RPMI7951 (cell line): ENCODE measurements at regions not wholly inside any gene's neighbourhood (a gene's known extent, or its start where the extent isn't known, plus 50 kb on each side); places are given as distances from the start of the nearest gene placed in this dataset.
A peak's percentile ranks its signal among the peaks of the same experiment; 100 is the strongest.
"Not testable (repeated sequence)": the region's sequence is repeated elsewhere in the genome, so short reads cannot be mapped to it uniquely, and the experiment has no call there.

ENCODE experiments used
- DNase-seq: peaks from one replicate; pipeline ENCODE4 v3.0.0-alpha.2; 2012; ENCODE audit warnings: low read depth

DNA sequence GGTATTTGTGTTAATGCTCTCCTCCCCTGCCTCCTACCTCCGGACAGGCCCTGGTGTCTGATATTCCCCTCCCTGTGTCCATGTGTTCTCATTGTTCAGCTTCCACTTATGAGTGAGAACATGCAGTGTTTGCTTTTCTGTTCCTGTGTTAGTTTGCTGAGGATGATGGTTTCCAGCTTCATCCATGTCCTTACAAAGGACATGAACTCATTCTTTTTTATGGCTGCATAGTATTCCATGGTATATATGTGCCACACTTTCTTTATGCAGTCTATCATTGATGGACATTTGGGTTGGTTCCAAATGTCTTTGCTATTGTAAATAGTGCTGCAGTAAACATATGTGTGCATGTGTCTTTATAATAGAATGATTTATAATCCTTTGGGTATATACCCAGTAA lies 105.2 kb upstream of the SNX2 start:
- DNase-seq = not testable (repeated sequence)

GRCh38 chr5:122673343-122673742 lies 101.5 kb upstream of the SNX2 start:
- peak; percentile 3 for DNase-seq

DNA sequence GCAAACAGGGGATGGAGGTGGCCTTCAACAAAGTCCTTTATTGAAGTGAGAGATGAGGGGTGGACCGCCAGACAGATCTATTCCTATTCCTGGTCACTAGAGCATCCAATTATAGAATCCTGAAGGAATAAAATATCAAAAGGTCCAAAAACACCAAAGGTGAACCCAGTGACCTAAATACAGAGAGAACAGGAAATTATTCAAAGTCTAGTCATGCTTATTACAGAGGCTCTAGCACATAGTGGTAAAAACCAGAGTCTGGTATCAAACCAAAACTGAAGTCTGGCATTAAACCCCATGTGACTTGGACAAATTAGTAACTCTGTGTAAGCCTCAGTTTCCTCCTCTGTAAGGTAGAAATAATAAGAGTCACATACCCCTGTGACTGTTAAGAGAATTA lies 100.5 kb upstream of the SNX2 start:
- DNase-seq = no peak

GRCh38 chr5:122680623-122681350 lies 94.1 kb upstream of the SNX2 start:
- DNase-seq = no peak

DNA sequence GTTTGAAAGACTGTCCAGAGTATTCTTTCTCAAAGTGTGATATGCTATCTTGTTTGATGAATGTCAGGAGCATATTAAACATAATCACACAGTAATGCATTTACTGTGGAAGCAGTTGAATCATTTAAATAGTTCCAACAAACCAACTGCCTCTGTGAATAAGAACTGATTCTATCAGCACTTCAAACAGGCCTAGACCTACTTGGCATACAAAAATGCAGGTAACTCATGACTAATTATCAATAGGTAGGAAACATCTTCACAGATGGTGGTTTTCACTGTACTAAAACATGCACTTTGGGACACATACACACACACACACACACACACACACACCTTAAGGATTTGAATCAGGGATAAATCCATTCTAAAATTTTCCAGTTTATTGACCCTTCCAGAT lies 91.2 kb upstream of the SNX2 start:
- DNase-seq = no peak

- DNase-seq = no peak
Measured at GRCh38 chr5:122690266-122690665, 84.6 kb upstream of the SNX2 start.

DNA sequence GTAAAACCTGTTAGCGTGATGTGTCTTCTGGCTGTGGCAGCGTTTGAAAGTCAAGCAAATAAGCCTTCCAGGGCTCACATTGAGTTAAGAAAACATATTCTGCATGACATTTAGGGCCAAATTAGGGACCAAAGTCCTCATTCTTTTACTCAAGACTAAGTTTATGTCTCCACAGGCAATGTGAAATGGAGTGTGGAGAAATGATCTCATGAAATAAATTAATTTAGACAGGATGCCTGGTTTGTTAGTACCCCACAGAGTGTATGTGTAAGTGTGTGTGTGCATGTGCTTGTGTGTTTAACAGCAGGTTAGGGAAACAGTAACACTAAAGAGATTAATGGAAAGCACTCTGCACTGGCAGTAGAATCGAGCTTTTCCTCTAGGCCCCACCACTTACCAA lies 82.9 kb upstream of the SNX2 start:
- DNase-seq = no peak

DNA sequence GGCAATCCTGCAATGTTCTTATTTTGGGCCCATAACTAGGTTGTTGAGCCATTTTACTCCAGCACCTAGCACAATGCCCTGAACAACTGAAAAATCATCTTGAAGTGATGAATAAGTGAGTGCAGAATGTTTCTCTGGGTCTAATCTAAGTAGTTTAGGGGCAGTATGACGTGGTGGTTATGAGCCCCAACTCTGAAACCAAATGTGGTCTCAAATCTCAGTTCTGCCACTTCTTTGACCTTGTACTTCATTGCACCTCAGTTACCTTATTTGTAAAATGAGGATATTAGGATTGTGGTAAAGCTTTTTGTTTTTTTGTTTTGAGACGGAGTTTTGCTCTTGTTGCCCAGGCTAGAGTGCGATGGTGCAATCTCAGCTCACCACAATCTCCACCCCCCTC lies 80.9 kb upstream of the SNX2 start:
- DNase-seq = no peak

- DNase-seq = peak; percentile 3
Measured at GRCh38 chr5:122694884-122695283, 80.0 kb upstream of the SNX2 start.

GRCh38 chr5:122696735-122697134 lies 78.1 kb upstream of the SNX2 start:
- DNase-seq = not testable (repeated sequence)

DNA sequence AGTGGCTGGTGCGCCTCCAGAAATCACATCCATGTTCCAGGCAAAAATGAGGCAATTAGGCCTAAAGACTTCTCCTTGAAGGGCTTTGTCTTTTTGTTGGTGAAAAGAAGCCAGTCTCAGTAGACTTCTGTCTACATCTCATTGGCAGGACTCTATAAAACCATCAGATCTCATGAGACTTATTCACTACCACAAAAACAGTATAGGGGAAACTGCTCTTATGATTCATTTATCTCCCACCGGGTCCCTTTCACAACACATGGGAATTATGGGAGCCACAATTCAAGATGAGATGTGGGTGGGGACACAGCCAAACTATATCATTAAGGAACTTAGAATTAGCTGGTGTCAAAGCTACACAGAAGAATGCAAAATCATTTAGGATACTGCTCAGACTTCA lies 77.7 kb upstream of the SNX2 start:
- DNase-seq = no peak

GRCh38 chr5:122699201-122699600 lies 75.7 kb upstream of the SNX2 start:
- DNase-seq = no peak

DNA sequence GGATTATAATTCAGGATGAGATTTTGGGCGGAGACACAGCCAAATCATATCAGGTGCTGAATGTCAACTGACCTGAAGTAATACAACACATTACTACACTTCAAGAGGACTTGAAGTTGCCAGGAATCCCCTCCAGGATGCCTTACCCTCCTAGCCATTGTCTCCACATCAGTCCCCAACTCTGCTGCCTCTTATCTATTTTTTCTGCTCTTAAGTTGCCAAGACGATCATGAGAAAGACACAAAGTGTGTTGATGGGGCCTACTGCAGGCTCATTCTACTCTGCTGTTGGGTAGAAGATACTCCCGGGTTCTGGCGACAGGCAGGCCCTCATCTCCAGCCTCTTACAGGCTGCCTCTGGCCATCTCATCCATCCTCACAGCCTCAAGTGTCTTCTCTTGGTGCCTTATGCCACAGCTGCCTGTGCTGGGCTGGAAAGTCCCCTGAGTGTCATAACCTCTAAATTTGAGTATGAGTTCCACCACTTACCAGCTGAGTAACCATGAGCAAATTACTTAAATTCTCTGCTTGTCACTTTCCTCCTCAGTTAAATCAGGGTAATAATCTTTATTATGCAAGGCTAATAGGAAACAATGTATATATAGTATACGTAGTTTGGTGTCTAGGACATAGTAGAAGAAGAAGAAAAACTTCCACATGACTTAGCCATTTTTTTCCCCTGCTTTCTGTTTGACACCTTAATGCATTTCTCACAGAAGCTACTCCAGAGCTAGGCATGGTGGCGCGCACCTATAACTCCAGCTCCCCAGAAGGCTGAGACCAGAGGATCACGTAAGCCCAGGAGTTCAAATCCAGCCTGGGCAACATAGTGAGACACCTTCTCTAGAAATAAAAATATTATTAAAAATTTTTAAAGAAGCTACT lies 73.0 kb upstream of the SNX2 start:
- no peak for DNase-seq

GRCh38 chr5:122702524-122702875 lies 72.4 kb upstream of the SNX2 start:
- DNase-seq = no peak

GRCh38 chr5:122703203-122703602 lies 71.7 kb upstream of the SNX2 start:
- no peak for DNase-seq

DNA sequence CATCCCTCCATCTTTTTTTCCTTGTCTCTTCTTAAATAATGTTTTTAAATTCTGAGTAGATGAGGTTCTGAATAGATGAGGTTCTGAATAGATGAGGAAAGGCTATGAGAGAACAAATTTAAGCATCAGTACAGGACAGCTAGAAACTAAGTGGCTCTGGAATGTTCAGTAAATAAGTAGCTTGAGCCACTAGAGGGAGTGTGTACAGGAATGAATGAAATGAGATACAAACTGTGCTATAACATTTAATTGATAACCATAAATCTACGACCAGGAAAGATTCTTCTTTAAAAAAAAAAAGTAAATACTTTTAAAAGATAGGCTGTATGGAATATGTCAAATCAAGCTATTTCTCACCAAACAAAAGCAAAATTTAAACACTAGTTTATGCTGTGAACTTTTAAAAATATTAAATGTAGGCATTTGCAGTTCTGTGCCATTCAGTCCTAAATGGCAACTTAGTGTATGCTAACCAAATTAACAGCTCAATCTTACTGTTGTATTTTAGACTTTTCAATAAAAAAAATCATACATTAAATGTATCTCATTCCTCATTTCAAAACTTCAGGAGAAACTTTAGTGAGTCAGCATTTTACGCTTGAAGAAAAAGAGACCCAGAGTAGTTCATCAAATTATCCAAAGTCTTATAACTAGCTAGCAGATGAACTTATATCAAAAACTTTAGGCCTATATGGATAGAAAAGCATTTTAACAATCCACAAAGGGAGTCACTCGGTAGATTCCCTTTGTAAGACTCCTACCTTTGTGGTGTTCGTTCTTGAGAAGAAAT lies 70.4 kb upstream of the SNX2 start:
- DNase-seq = peak; percentile 51

GRCh38 chr5:122705851-122706250 lies 69.0 kb upstream of the SNX2 start:
- DNase-seq = no peak

GRCh38 chr5:122707796-122708195 lies 67.1 kb upstream of the SNX2 start:
- DNase-seq = no peak

- DNase-seq = no peak
Measured at GRCh38 chr5:122713041-122713440, 61.8 kb upstream of the SNX2 start.

DNA sequence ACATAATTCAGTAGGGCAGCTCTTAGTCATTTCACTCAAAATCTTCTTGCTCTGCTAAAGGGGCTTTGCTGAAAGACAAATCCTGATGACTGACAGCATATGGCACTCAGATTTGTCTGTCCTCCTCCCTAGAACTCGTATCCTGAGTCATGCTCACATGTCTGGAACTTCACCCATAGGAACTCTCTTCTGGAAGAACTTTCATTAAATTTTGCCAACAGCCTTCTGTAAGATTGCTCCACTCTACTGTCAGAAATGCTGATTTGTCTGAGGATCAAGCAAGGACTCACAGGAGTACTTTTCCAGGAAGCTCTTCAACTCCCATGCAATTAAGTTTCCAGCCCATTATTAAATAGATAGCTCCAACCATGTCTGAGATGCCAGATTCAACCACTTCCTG lies 59.8 kb upstream of the SNX2 start:
- no peak for DNase-seq

- no peak for DNase-seq
Measured at GRCh38 chr5:122718611-122719010, 56.3 kb upstream of the SNX2 start.

DNA sequence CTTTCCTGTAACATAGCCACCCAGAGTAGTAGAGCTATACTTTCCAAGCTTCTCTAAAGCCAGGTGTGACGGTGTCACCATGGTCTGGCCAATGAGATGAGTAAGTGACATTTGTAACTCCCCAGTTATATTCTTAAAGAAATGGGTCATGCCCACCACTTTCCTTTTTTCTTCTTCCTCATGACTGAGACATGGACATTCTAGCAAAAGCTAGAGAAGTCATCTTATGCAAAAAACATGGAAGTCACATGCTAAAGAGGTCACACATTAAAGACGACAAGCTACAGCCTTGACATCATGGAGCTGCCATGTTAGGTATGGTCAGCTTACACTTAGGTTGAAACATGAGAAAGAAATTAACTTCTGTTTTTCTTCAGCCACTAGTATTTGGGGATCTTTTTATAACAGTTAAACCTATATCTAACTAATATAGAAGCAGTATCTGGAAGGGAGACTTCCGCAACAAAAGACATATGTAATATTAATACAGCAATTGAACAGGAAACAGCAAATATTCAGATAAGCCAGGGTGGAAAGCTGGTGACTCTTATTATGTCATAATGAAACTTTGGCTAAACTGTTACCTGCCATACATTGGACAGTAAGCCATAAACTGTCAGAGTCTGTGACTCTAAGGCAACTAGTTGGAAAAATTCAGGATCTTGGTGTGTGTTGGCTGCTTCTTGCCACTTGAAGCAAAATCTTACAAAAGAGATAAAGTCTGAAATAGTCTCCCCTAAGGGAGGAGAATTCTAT lies 54.7 kb upstream of the SNX2 start:
- DNase-seq = no peak
